ENCODE measurements at regions not wholly inside any gene's neighbourhood (a gene's known extent, or its start where the extent isn't known, plus 50 kb on each side); places are given as distances from the start of the nearest gene placed in this dataset.
"Not testable (repeated sequence)": the region's sequence is repeated elsewhere in the genome, so short reads cannot be mapped to it uniquely, and the experiment has no call there.

DNA sequence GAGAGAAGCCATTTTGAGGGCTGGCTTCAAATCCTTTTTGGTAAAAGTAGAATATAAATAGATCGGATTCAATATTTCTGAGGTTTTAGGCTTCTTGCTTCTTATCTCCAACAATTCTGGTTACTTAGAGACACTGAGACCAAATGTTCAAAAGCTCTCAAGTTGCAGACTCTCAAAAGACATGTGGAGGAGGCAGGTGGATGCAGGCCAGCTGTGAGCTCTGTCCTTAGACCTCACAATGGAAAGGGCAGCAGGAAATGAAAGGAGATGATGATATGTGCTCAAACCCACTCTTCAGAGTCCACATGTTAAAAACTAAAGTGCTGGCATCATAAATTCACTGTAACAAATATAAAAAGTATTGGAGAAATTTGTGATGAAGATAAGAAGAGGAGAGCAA is 424.9 kb upstream of the ALCAM start:
- TF ChIP-seq, protein P1, sequence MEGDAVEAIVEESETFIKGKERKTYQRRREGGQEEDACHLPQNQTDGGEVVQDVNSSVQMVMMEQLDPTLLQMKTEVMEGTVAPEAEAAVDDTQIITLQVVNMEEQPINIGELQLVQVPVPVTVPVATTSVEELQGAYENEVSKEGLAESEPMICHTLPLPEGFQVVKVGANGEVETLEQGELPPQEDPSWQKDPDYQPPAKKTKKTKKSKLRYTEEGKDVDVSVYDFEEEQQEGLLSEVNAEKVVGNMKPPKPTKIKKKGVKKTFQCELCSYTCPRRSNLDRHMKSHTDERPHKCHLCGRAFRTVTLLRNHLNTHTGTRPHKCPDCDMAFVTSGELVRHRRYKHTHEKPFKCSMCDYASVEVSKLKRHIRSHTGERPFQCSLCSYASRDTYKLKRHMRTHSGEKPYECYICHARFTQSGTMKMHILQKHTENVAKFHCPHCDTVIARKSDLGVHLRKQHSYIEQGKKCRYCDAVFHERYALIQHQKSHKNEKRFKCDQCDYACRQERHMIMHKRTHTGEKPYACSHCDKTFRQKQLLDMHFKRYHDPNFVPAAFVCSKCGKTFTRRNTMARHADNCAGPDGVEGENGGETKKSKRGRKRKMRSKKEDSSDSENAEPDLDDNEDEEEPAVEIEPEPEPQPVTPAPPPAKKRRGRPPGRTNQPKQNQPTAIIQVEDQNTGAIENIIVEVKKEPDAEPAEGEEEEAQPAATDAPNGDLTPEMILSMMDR (IDR thresholded peaks at IDR 0.05; ENCODE audit: insufficient read depth, low read depth, low read length) = no peak
- CTCF ChIA-PET = interaction anchor here (0.6 to 1.1 kb wide), 2 partner anchors 10 to 50 kb away, joined by 4 read pairs; no protein-coding TSS in a partner anchor
- Histone ChIP-seq H3K36me3 (ENCODE audit: control insufficient read depth, insufficient read depth, low read length) (no peaks in the 10 kb centered on the region), H3K4me3 (ENCODE audit: low read depth, low read length) (no peak overlapping the region), H3K27me3 (ENCODE audit: control insufficient read depth, insufficient read depth, low read length) (no peaks in the 10 kb centered on the region)
- POLR2A ChIA-PET = no interaction called here
- no peak for DNase-seq (ENCODE audit: low read depth)

DNA sequence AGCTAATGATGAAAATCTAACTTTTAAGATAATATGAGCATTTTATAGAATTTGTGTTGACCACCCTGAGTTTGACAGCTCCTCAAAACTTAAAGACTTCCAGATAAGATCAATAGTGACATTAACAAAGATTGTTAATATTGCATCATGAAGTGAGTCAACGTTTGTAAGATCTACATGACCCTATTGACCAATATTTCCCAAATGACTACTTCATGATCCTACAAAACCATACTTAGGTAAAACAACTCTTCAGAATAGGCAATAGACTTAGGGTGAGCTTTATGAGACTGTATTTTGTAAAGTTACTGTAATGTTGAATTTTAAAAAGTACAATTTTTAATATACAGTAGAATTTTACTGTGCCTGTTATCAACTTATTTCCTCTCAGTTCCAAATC is 422.7 kb upstream of the ALCAM start:
- H3K36me3 ChIP-seq (ENCODE audit: control insufficient read depth, insufficient read depth, low read length) = no peaks in the 10 kb centered on the region
- ChIA-PET CTCF (no interaction called here), POLR2A (interaction anchor here (0.7 kb wide), 1 partner anchor 9 kb away, joined by 3 read pairs; no protein-coding TSS in a partner anchor)
- H3K4me3 ChIP-seq (ENCODE audit: low read depth, low read length) = no peak overlapping the region
- no peak for DNase-seq (ENCODE audit: low read depth)
- TF ChIP-seq, protein P1 (IDR thresholded peaks at IDR 0.05; ENCODE audit: insufficient read depth, low read depth, low read length) = no peak
- H3K27me3 ChIP-seq (ENCODE audit: control insufficient read depth, insufficient read depth, low read length) = no peaks in the 10 kb centered on the region

DNA sequence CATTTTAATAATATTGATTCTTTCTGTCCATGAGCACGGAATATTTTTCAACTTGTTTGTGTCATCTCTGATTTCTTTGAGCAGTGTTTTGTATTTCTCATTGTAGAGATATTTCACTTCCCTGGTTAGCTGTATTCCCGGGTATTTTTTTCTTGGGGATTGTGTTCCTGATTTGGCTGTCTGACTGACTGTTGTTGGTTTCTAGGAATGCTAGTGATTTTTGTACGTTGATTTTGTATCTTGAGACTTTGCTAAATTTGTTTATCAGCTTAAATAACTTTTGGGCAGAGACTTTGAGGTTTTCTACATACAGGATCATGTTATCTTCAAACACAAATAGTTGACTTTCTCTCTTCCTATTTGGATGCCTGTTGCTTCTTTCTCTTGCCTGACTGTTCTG is 418.8 kb upstream of the ALCAM start:
- ChIA-PET POLR2A (no interaction called here), CTCF (no interaction called here)
- DNase-seq (ENCODE audit: low read depth) = no peak
- TF ChIP-seq, protein P1 (IDR thresholded peaks at IDR 0.05; ENCODE audit: insufficient read depth, low read depth, low read length) = no peak
- no peaks in the 10 kb centered on the region for H3K27me3 ChIP-seq (ENCODE audit: control insufficient read depth, insufficient read depth, low read length)
- H3K36me3 ChIP-seq (ENCODE audit: control insufficient read depth, insufficient read depth, low read length) = no peaks in the 10 kb centered on the region
- H3K4me3 ChIP-seq (ENCODE audit: low read depth, low read length) = no peak overlapping the region

DNA sequence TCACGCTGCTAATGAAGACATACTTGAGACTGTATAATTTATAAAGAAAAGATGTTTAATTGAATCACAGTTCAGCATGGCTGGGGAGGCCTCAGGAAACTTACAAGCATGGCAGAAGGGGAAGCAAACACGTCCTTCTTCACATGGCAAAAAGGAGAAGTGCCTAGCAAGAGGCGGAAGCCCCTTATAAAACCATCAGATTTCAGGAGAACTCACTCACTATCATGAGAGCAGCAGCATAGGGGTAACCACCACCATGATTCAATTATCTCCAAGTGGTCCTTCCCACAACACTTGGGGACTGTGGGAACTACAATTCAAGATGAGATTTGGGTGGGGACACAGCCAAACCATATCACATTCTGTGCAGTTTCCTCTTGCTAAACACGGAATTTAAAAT is 416.9 kb upstream of the ALCAM start:
- H3K36me3 ChIP-seq (ENCODE audit: control insufficient read depth, insufficient read depth, low read length); H3K4me3 ChIP-seq (ENCODE audit: low read depth, low read length); DNase-seq (ENCODE audit: low read depth); POLR2A ChIA-PET; H3K27me3 ChIP-seq (ENCODE audit: control insufficient read depth, insufficient read depth, low read length): not testable (repeated sequence)
- CTCF ChIA-PET = interaction anchor here (0.8 kb wide), 1 partner anchor 11 kb away, joined by 4 read pairs; no protein-coding TSS in a partner anchor

DNA sequence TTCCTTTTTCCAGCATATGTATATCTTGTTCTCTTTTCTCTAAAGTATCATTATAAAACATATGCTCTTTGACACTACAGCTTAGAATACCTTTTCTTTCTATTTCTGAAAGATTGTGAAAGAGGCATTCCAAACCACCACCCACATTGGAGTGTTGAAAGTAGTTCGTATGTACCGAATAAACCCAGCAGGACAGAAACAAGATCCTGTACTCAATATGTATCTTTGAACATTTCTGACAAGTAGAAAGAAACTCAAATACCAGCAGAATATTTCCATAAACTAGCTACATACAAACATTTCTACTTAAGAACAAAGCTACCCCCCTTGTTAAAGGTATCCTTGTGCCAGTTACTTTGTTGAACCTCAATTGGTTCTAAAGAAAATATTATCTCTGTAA is 415.3 kb upstream of the ALCAM start:
- CTCF ChIA-PET = interaction anchor here (0.6 to 1.2 kb wide), 2 partner anchors 9 to 324 kb away, joined by 3 to 4 read pairs; no protein-coding TSS in a partner anchor
- H3K36me3 ChIP-seq (ENCODE audit: control insufficient read depth, insufficient read depth, low read length) = no peaks in the 10 kb centered on the region
- DNase-seq (ENCODE audit: low read depth) = no peak
- no peaks in the 10 kb centered on the region for H3K27me3 ChIP-seq (ENCODE audit: control insufficient read depth, insufficient read depth, low read length)
- no peak overlapping the region for H3K4me3 ChIP-seq (ENCODE audit: low read depth, low read length)
- TF ChIP-seq, protein P1 (IDR thresholded peaks at IDR 0.05; ENCODE audit: insufficient read depth, low read depth, low read length) = no peak
- POLR2A ChIA-PET = no interaction called here

Measured in BJ (cell line).